ENCODE measurements at regions not wholly inside any gene's neighbourhood (a gene's known extent, or its start where the extent isn't known, plus 50 kb on each side); places are given as distances from the start of the nearest gene placed in this dataset.

DNA sequence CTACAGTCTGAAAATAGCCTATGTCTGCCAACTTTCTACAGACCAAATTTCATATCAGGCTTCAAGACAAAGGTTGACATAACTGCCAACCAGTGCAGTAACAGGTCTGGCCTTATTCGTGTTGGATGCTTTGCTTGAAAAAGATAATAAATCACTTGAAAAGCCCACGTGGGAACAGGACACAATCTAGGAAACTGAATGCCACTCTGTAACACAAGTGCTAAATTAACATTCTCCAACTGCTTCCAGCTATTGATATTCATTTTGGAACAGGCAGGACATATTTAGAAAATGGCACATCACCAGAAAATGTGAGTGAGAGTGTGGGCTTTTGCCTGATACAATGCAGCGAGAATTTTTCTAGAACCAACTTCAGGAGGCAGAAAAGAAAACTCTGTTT is 165.9 kb upstream of the CCDC150 start:
- H3K4me1 ChIP-seq (ENCODE audit: control insufficient read depth, extremely low read depth, insufficient read depth, low read length), result no peaks in the 10 kb centered on the region
- no peak overlapping the region for H3K4me2 ChIP-seq (ENCODE audit: insufficient read depth, low read length)
- H3K36me3 ChIP-seq (ENCODE audit: control insufficient read depth in 2 of 2, extremely low read depth in 1 of 2, insufficient read depth in 2 of 2, low read length in 2 of 2), result no peaks in the 10 kb centered on the region
- H2AFZ ChIP-seq (ENCODE audit: low read depth, low read length), result no peak overlapping the region
- no peaks in the 10 kb centered on the region for H4K20me1 ChIP-seq (replicated peaks; ENCODE audit: control insufficient read depth, extremely low read depth, insufficient read depth, low read length)
- FAIRE-seq (no peak), DNase-seq (ENCODE audit: low read depth, low spot score) (no peak)
- dilution Hi-C loops (cut with MboI; ENCODE audit: extremely low pct_ligation_motif_present, low sequenced_read_pairs) (no loop called here), intact Hi-C loops (cut with micrococcal nuclease) (no loop called here)
- H3K79me2 ChIP-seq (ENCODE audit: control insufficient read depth, insufficient read depth, low read length), result no peaks in the 10 kb centered on the region
- no peak overlapping the region for H3K4me3 ChIP-seq (replicated peaks in 1 of 3; ENCODE audit: insufficient read depth in 1 of 3, low read depth in 1 of 3, low read length in 3 of 3)
- H3K27ac ChIP-seq (ENCODE audit: insufficient read depth, low read depth, low read length), result no peak overlapping the region
- H3K9me1 ChIP-seq (replicated peaks; ENCODE audit: control insufficient read depth, extremely low read depth, insufficient read depth, low read length), result no peaks in the 10 kb centered on the region
- H3K9ac ChIP-seq (replicated peaks; ENCODE audit: extremely low read depth, insufficient read depth, low read length), result no peak overlapping the region
- CTCF ChIA-PET, result interaction anchor here (0.9 to 1.3 kb wide), 2 partner anchors 20 to 73 kb away, joined by 3 read pairs; no protein-coding TSS in a partner anchor
- POLR2A ChIA-PET, result no interaction called here
- H3K9me3 ChIP-seq (replicated peaks; ENCODE audit: control insufficient read depth, insufficient read depth, low read length), result no peaks in the 10 kb centered on the region
- no TSS peak for BruUV-seq (replicated peaks)
- peaks cover under 1 to 3% of the 10 kb centered on the region in 2 experiments for H3K27me3 ChIP-seq (ENCODE audit: control insufficient read depth in 2 of 2, insufficient read depth in 2 of 2, low read length in 2 of 2)
- TF ChIP-seq POLR2AphosphoS5 (IDR thresholded peaks at IDR 0.05; ENCODE audit: insufficient read depth, low read depth, low read length), result no peak

DNA sequence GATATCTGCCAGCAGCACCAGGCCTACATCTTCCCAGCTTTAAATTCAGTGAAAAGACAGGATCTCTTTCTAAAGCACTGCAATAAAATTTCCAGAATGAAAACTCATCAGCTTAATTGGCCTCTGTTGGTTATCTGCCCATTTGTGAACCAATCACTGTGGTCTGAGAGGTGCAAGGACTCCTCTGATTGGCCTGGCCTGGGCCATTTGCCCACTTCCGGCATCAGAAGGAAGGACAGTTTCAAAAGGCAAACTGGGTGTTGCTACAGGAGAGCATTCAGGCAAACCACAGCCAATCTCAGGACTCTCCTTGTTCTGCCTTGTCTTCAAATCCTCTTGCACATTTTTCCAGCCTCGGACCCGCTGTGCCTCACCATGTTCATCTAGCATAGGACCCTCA is 163.9 kb upstream of the CCDC150 start:
- intact Hi-C loops (cut with micrococcal nuclease) (no loop called here), dilution Hi-C loops (cut with MboI; ENCODE audit: extremely low pct_ligation_motif_present, low sequenced_read_pairs) (no loop called here)
- CTCF ChIA-PET, result no interaction called here
- H3K36me3 ChIP-seq (ENCODE audit: control insufficient read depth in 2 of 2, extremely low read depth in 1 of 2, insufficient read depth in 2 of 2, low read length in 2 of 2), result no peaks in the 10 kb centered on the region
- H3K4me2 ChIP-seq (ENCODE audit: insufficient read depth, low read length), result no peak overlapping the region
- no peak for DNase-seq (ENCODE audit: low read depth, low spot score)
- POLR2A ChIA-PET, result no interaction called here
- H3K9ac ChIP-seq (replicated peaks; ENCODE audit: extremely low read depth, insufficient read depth, low read length), result no peak overlapping the region
- no peaks in the 10 kb centered on the region for H4K20me1 ChIP-seq (replicated peaks; ENCODE audit: control insufficient read depth, extremely low read depth, insufficient read depth, low read length)
- no peaks in the 10 kb centered on the region for H3K9me3 ChIP-seq (replicated peaks; ENCODE audit: control insufficient read depth, insufficient read depth, low read length)
- H3K27me3 ChIP-seq (ENCODE audit: control insufficient read depth in 2 of 2, insufficient read depth in 2 of 2, low read length in 2 of 2), result peaks cover 7 to 11% of the 10 kb centered on the region in 2 experiments
- TF ChIP-seq, protein P1, sequence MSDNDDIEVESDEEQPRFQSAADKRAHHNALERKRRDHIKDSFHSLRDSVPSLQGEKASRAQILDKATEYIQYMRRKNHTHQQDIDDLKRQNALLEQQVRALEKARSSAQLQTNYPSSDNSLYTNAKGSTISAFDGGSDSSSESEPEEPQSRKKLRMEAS (IDR thresholded peaks at IDR 0.05; ENCODE audit: insufficient read depth, insufficient read length), result no peak
- no peak for TF ChIP-seq EZH2 (IDR thresholded peaks at IDR 0.05; ENCODE audit: borderline replicate concordance, low read depth, low read length, severe bottlenecking)
- TF ChIP-seq POLR2AphosphoS5 (IDR thresholded peaks at IDR 0.05; ENCODE audit: insufficient read depth, low read depth, low read length), result no peak
- TF ChIP-seq POLR2A (IDR thresholded peaks at IDR 0.05; ENCODE audit: low read depth, low read length), result no peak
- no peak for TF ChIP-seq FOS (IDR thresholded peaks at IDR 0.05; ENCODE audit: borderline replicate concordance, insufficient read depth, low read length)
- TF ChIP-seq JUN (IDR thresholded peaks at IDR 0.05; ENCODE audit: borderline replicate concordance, insufficient read depth, insufficient read length, low read depth), result no peak
- TF ChIP-seq, protein P2, sequence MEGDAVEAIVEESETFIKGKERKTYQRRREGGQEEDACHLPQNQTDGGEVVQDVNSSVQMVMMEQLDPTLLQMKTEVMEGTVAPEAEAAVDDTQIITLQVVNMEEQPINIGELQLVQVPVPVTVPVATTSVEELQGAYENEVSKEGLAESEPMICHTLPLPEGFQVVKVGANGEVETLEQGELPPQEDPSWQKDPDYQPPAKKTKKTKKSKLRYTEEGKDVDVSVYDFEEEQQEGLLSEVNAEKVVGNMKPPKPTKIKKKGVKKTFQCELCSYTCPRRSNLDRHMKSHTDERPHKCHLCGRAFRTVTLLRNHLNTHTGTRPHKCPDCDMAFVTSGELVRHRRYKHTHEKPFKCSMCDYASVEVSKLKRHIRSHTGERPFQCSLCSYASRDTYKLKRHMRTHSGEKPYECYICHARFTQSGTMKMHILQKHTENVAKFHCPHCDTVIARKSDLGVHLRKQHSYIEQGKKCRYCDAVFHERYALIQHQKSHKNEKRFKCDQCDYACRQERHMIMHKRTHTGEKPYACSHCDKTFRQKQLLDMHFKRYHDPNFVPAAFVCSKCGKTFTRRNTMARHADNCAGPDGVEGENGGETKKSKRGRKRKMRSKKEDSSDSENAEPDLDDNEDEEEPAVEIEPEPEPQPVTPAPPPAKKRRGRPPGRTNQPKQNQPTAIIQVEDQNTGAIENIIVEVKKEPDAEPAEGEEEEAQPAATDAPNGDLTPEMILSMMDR (IDR thresholded peaks at IDR 0.05; ENCODE audit: extremely low read depth in 1 of 2, insufficient read depth in 1 of 2, low read depth in 1 of 2, low read length in 2 of 2), result no peak
- no peaks in the 10 kb centered on the region for H3K79me2 ChIP-seq (ENCODE audit: control insufficient read depth, insufficient read depth, low read length)
- FAIRE-seq, result no peak
- H3K9me1 ChIP-seq (replicated peaks; ENCODE audit: control insufficient read depth, extremely low read depth, insufficient read depth, low read length), result no peaks in the 10 kb centered on the region
- H3K4me3 ChIP-seq (replicated peaks in 1 of 3; ENCODE audit: insufficient read depth in 1 of 3, low read depth in 1 of 3, low read length in 3 of 3), result no peak overlapping the region
- H2AFZ ChIP-seq (ENCODE audit: low read depth, low read length), result no peak overlapping the region
- BruUV-seq (replicated peaks), result no TSS peak
- no peaks in the 10 kb centered on the region for H3K4me1 ChIP-seq (ENCODE audit: control insufficient read depth, extremely low read depth, insufficient read depth, low read length)
- H3K27ac ChIP-seq (ENCODE audit: insufficient read depth, low read depth, low read length), result no peak overlapping the region

Data from endothelial cell of umbilical vein (primary cell).